Stimulated activated CD4-positive, alpha-beta T cell treated with anti-CD3 and anti-CD28 coated beads, Interleukin-1b, Interleukin-23, amount 100 ng/mL, for 24 hours (primary cell): ENCODE measurements at regions not wholly inside any gene's neighbourhood (a gene's known extent, or its start where the extent isn't known, plus 50 kb on each side); places are given as distances from the start of the nearest gene placed in this dataset.

Source experiments
- DNase-seq, 4 experiments: peaks; one replicate each; pipeline ENCODE4 v3.0.0-alpha.2; 2020; ENCODE audit warnings: low read depth in 4 of 4, low spot score in 1 of 4

DNA sequence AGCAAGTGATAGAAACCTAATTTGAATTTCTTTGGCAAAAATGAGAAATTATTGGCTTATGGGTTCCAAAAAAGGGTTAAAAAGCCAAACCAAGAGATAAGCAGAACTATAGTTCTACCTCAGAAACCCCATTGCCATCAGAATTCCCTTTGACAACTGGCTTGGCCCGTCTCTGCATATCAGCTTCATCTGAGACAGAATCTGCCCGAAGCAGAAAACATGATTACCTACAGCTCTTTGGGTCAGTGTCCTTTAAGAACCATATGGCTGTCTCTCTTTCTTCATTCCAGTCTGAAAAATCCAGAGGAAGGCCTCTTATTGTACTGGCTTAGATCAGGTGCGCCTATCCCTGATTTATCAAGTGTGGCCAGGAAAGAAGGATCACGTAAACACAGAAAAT lies 49.8 kb upstream of the AGPS start:
- DNase-seq, result no peak
